HG02763 (cell line): ENCODE measurements at regions not wholly inside any gene's neighbourhood (a gene's known extent, or its start where the extent isn't known, plus 50 kb on each side); places are given as distances from the start of the nearest gene placed in this dataset.

ENCODE experiments used
- ATAC-seq: cut with Tn5 transposase; IDR thresholded peaks from one replicate; pipeline ENCODE4 v1.9.1; 2021; ENCODE audit warnings: mild to moderate bottlenecking, moderate library complexity; ENCODE audit not compliant: unreplicated experiment

DNA sequence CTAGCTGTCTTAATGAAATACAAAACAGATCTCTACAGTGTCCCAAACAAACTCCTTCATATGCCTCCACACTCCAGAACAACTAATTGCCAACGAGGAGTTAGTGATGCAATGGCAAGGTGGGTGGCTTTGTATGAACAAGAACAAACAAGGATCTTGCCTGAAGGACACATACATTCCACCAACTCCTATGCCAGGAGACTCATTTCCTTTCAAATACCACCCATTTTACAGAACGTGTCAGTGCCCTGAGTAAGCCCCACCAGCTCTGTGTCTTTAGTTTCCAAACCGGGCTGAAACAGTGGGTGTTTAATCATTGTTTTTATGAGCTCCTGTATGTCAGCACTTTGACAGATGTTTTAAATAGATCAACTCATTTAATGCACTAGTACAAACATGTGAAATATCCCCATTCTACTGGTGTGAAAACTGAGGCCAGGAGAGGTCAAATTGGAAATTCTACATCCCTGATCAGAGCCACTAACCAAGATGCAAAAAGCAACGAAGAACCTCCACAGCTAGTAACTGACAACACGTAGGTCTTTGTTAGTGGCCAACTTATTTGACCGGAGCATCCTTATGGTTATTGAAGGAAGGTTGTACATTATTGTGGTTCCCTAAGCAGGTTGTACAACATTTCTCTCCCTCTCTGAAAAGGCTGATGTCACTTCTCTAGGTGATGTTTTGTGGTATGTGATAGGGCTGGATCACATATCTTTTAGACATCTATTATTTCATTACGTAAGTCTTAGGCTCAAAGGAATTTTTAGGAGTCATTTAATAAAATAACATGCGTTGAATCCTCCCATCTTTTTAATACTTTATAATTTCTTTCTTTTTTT is 534.9 kb upstream of the TNP1 start:
- no peak for ATAC-seq

DNA sequence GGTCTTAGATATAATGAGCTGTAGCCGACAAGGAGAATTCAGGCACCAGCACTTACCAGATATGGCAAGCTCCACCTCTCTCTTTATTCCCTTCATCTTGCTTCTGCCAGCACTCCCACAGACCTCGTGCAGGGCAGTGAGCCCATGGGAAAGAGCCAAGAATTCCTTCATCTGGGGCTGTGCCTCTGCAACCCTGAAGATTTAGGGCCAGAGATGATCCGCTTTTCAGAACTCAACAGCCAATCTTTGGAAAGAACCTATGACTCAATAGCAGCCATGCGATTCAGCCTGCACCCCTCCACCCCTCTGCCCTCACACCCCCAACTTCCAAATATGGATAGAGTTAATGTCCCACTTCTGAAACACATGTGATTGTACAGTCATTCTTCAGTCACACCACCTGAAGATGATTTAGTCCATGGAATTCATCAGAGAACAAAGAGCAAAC is 533.7 kb upstream of the TNP1 start:
- ATAC-seq = no peak

DNA sequence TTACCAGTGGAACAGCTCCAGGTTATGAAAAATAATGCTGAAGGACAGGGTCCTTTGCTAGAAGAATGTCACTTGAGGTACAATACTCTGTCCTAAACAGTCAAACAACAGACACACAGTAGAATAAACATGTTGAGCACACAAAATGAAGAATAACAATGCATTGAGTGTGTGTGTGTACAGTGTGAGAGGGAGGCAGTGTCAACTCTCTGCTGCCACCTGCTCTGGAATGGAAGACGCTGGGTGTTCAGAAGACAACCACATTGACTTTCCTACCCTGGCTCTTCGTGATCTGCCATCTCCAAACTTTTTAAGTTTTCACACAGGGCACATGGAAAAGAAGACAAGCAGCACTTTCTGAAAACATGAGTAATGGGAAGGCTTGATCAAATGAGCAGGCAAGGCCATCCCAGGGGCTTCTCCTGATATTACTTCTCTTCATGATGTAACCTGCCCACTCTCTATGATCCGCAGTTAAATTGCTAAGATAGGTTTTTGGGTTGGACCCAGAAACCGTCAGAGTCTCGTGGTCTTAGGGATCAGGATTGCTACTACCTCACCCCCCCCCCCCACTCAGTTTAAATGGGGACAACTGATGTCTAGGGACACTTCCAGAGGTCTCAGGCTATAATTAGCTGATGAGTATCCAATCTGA is 533.2 kb upstream of the TNP1 start:
- no peak for ATAC-seq

DNA sequence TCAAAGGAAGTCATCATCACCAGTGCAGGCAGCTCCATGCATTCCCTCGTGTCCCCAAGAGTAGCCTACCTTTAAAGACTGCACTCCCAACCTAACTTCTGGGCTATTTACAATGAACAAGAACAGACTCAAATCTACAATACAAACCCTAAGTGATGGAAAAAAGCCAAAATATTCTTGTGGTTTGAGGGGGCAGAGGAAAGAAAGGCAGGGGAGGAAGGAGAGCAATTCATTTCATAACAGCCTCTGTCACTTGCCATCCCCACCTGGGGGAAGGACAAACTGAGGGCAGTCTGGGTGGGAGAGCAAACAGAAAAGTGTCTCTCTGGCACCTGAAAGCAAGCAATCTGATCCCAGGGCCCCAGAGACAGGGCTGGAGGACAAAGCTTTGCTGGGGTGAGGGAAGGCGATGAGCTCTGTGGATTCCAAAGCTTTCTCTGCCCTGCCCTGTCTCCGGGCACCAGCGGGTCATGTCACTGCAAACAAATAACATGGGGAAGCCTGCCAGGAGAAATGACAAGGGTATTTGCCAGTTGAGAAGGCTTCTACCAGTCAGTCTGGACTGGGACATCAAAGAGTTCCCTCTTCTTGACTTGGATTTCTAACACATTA is 528.0 kb upstream of the TNP1 start:
- ATAC-seq = no peak

DNA sequence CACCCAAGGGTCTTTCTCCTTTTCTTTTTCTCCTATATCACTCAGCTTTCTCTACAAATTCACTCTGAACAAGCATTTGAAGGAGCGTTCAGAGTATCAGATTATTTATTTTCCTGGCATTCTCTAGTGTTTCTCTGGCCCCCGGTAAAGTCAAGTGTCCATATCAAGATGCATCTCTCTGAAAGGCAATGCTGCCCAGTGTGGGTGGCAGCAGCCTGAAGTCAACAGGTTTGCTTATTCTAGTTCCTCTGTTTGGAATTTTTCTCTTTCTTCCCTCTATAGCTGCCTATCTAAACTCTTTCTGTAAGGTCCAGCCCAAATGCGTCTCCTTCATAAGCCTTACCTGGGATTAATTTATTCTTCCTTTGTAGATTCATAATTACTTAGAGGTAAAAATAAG is 526.2 kb upstream of the TNP1 start:
- ATAC-seq = no peak

DNA sequence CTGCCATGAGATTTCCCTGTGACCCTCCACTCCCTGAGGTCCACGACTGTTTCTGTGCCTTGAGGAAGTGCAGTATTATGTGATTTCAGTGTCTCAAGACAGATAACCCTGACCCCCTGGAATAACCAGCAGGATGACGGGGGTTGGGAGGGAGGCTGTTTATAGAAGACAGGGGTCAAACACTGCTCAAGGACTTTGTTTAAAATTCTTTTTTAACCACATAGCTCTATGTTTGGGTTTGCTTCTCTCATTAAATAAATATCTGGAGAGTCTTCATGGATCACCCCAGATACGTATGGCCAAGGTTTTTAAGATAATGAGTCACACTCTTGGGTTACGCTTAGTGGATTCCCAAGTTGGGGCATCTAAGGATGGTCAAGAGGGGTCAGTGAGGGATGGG is 523.8 kb upstream of the TNP1 start:
- no peak for ATAC-seq

DNA sequence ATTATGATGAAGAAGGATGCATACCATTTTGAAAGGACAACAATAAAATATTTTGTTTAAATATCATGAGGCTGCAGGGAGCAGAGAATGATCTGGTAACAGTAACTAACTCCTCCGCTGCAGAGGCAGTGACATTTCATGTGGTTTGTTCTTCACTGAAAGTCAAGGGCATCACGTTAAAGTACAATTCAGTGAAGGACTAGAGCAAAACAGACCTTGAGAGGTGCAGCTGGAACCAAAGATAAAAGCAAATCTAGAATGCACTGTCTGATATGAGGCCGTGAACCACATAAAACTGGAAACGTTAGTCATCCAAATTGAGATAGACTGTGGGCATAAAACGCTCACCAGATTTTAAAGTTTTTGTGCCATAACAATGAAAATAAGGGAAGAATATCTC is 522.9 kb upstream of the TNP1 start:
- no peak for ATAC-seq

DNA sequence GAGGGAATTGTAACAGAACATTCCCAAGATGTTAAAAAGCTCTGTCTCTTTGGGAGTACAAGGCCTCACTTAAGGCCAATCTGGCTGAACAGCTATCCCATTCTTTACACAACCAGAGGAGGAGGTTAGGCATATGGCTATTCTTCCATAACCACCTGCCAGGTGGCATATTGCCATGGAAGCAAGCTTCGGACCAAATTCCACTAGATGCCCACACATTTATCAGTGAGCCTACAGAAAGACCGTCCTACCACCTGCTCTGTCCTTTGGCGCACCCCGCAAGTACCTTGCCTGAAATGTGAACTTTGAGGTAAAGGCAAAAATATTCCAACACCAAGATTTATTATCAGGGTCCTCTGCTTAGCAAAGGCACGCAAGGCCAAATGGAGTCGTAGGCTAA is 519.9 kb upstream of the TNP1 start:
- ATAC-seq = no peak

DNA sequence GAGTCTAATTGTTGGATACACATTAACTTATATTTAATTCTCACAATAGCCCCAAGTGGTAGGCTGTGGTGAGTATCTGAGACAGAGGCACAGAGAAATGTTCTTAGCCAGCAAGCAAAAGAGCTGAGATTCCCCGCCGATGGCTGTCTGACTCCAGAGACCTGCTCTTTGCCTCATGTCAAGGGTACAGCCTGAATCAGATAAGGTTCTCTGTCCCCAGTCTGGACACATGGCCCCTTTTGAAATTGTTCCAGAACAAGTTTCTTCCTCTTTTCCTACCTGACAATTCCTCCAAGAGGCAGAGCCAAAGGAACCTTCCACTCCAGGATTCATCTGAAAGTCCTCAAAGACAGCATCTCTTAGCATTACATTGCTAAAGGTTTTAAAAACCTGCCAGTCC is 512.9 kb upstream of the TNP1 start:
- ATAC-seq = no peak

DNA sequence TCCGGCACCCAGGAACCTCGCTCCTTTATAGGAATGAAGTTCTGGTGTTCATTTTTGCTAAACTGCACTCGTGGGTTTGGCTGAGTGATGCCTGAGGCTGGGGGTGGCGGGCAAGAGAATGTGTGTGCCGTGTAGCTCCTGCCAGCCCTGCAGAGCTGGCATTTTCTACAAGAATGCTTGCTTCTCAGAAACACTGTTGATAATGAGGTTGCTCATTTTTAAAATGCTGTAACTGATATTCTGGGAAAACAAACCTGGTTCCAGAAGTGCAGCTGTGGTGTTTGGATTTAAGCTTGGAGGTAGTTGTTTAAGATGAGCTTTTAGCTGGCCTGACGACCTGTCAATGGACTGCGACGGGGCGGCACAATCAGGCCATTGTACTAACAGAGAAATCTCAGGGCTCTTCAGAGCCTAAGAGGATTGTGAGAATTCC is 511.9 kb upstream of the TNP1 start:
- ATAC-seq = no peak

DNA sequence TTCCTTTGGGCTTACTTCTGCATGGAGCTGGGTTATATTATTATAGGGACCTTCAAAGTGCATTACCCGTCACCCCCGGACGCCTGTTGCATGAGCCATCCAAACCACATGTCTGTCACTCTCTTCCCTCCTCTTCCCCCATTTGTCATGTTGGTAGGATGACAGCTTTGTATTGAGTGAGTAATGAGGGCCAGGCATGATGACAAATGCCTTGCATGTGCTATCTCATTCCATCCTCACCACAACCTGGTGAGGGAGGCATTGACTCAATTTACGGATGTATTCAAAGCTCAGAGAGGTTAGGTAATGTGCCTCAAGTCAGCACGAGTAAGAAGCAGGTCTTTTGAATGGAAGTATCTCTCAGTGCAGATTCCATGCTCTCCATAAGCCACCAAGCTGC is 510.5 kb upstream of the TNP1 start:
- ATAC-seq = no peak

DNA sequence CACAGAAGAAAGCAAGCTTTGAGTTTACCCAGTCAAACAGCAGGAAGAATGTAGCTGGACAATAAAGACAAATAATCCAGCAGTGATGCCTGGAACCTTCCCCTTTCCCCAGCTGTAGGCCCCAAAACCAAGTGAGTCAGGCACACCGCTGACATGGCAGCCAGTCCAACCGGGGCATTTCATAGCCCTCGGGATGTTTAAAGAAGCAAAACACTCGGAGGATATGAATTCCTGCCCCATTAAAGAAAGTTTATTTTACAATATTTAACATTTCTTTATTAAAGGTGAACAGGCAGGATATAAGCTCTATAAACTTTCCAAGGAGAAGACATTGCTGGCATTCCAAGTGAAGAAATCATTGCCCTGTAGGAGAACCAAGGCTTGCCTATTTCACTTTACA is 507.6 kb upstream of the TNP1 start:
- no peak for ATAC-seq

DNA sequence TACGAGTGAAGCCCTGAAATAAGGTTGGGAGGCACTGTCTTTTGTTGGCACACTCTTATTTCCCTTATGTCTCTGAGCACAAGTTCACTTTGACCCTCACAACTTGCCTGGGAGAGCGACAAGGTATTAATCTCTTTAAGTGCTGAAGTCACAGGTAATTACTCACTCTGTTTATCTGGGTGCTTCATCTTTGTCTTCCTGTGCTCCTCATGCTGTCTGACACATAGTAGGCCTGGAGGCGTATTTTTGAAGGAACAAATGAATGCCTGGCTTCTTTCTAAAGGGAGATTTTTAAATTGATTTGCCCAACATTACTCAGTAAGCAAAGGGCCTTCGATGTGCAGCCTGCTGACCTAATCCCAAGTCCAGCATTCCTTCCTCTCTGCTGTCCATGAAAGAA is 507.1 kb upstream of the TNP1 start:
- ATAC-seq = no peak

DNA sequence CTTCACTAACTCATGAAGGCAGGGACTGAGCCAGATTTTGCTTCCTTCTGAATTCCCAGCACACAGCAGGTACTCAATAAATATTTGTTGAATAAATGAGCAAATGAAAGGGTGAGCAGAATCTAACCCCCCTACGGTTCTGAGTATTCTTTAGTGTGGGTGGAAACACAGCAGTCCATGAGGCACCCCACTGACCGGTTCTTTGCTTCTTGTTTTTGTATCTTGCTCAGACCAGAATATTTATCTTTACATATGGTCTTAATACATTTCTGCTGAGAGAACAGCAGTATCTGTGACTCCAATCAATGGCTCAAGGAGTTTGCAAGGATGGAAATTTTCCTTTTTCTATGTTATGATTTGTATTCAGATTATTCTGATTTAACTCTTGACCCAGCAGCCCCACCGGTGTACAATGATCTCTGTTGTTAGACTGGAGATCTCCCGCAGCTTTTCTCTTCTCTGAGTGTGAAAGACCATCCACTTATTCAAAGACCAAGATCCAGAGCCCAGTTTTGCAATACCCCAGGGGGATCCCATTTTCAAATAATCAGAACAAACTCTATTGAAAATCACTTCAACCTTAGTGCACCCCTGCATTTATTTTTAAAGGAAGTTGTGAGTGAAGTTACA is 506.5 kb upstream of the TNP1 start:
- no peak for ATAC-seq

DNA sequence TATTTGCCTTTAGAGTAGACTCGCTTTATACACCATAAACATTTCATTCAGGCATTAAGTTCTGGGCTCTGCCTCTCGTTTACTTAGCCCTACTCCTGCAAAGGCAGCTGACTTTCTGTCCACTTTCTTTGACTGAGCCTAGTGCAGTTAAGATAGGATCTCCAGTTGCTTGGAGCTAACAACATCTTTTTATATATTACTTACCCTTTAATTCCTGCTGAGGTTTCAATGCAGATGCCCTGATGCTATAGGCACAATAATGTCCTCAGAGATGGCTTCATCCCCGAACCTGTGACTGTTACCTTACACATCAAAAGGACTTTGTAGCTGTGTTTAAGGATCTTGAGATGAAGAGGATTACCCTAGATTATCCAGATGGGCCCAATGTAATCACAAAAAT is 505.8 kb upstream of the TNP1 start:
- no peak for ATAC-seq

DNA sequence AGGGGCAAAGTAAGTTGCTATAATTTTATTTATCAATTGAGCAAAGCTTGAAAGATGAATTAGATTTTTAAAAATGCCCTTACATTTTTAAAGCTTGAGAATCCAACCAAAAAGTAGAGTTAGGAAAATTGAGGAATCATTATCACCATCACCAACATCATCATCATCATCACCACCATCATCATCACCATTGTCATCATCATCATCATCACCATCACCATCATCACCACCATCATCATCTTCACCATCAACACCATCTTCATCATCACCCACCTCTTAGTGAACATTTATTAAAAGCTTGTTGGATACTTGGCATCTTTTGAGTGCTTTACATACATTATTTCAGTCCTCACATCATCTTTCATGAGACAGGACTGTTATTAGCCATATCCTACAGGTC is 504.4 kb upstream of the TNP1 start:
- ATAC-seq = no peak

DNA sequence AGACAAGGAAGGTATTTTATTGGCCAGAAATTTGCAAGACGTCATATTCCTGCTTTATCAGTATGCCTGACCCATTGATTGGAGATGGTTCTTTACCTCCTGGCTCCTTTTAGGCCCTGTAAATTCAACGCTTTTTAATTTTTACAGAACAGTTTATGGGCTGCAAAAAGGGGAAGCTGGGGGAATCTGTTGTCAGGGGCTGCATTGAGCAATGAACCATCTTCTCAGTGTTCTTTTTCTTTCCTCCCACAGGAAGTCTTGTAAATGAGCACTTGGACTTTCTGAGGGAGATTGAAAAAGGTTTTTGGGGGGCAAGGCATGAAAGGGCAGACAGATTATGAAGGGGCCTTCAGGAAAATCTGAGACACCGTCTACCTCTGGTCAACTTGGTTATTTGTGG is 503.6 kb upstream of the TNP1 start:
- no peak for ATAC-seq

DNA sequence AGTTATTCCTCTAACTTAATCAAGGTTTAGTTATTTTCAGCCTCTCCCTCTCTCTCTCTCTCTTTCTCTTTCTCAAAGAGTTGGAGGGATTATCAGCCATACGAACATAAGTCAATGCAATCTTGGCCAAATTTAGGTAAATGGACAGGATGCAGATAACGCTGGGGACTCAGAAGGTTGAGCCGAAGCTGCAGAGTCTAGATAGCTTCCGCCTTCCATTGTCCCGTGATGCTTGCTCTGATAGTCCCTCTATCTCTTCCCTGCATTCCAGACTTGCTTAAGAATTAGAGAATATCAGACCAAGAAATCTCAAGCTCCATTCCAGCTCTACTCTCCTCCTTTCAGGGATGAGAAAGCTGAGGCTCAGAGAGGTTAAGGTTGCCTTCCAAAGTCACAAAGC is 502.8 kb upstream of the TNP1 start:
- no peak for ATAC-seq

DNA sequence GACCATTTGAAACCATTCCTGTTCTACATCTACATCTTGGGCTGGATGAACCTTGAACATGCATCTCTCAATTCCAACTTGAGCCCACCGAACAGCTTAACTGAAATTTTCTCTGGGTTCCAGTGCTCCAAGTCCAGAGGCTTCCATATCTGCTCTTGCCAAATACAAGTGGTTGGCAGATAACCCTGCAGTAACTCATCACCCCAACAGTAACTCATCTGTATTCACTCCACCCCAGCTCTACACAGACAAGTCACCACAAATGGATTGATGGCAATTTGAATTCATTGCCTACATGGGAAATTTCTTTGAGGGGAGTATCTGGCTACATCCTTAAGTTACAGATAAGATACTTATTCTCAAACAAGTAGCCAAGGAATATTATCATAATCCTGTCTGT is 502.4 kb upstream of the TNP1 start:
- ATAC-seq = no peak

DNA sequence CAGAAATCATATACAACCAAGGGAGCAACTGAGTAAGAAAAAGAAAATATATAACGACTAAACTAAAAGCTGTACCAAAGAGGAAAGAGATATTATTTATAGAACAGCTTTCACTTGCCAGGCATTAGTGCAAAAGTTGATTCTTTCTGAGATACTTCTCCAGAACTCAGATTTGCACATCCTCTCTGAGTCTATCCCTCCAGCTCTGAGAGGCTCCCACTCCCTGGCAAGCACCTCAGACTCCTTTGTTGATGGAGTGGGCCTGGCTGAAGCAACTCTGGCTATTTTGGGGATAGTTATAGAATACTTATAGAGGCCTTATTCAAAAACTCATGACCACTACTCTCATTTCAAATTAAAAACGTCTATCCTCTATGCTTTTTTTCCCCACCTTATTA is 501.6 kb upstream of the TNP1 start:
- ATAC-seq = no peak

DNA sequence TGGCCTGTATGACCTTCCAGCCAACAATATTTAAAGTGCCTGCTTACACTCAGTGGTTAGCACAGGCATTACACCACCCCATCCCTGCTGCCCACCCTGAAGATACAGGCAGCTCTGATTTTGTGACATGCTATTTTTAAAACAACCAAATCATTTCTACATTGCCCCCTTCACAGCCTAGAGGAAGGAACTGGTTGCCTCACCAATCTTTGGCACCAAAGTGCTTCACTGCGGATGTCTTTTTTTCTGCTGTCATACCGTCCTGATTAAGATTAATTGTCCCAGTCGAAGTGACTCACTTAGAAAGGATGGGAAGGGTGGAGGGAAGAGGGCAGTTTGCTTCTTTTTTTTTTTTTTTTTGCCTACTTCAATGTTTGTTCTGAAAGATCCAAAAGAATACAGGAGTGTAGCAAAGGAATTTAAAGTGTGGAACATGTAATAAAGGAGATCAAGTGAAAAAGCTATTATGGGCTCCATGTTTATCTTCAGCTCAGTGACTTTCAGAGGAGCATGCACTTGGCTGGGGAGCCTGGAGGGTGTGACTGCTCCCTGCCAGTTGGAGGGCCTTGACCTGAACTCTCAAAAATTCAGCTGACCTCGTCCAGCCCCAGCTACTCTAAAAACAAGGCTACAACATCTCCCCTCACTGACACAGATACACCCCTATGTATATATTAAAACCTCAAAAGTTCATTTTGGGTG is 501.1 kb upstream of the TNP1 start:
- no peak for ATAC-seq
